Gastroesophageal sphincter (tissue), 3 donors: ENCODE measurements at regions not wholly inside any gene's neighbourhood (a gene's known extent, or its start where the extent isn't known, plus 50 kb on each side); places are given as distances from the start of the nearest gene placed in this dataset.

Source experiments
- CTCF ChIP-seq, 4 experiments: fragments of 200-600 bp in 2 of 4; fragments of 450-650 bp in 2 of 4; sonication (generic) in 1 of 4; IDR thresholded peaks; one replicate each; pipeline ENCODE4 v1.5.1; 2017 to 2019; ENCODE audit warnings: antibody characterized with exemption in 4 of 4, mild to moderate bottlenecking in 2 of 4, moderate library complexity in 2 of 4
- EP300 ChIP-seq: sonication (generic); formaldehyde crosslinking; IDR thresholded peaks from one replicate; pipeline ENCODE4 v1.6.1; 2017; ENCODE audit warnings: antibody characterized with exemption, mild to moderate bottlenecking
- POLR2A ChIP-seq, 2 donors: fragments of 450-650 bp; IDR thresholded peaks; one replicate each; pipeline ENCODE4 v1.6.1; 2017; ENCODE audit warnings: antibody characterized with exemption in 2 of 2, mild to moderate bottlenecking in 2 of 2, moderate library complexity in 1 of 2
- POLR2AphosphoS5 ChIP-seq: sonication (generic); formaldehyde crosslinking; IDR thresholded peaks from one replicate; pipeline ENCODE4 v1.6.1; 2017; ENCODE audit warnings: antibody characterized with exemption

DNA sequence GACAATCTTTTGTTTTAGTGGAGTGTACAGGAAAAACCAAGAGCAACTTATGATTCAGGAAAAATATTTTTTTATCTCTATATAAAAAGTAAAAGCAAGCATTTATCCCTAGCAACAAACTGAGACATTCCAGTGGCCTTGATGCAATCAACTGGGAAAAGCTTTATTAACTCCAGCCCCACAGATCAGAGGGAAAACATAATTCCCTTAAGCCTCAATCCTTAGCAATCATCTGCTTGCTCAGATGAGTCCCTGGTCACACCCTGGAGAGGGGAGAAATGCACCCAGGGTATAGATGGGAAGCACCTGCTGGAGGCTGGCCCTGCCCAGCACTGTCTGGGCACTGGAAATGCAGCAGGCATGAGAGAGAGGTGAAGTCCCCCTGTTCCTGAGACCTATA lies 636.6 kb downstream of the TNS3 start:
- no peak for TF ChIP-seq CTCF (IDR thresholded peaks at IDR 0.05)
- TF ChIP-seq POLR2AphosphoS5, result no peak
- no peak for TF ChIP-seq POLR2A (IDR thresholded peaks at IDR 0.05)
- TF ChIP-seq EP300, result no peak
